Activated CD4-positive, alpha-beta T cell treated with anti-CD3 and anti-CD28 coated beads, Interleukin-2, amount 50 U/mL, for 4 hours (primary cell): ENCODE measurements at regions not wholly inside any gene's neighbourhood (a gene's known extent, or its start where the extent isn't known, plus 50 kb on each side); places are given as distances from the start of the nearest gene placed in this dataset.
"Not testable (repeated sequence)": the region's sequence is repeated elsewhere in the genome, so short reads cannot be mapped to it uniquely, and the experiment has no call there.

ENCODE experiments used
- DNase-seq, 2 experiments: peaks; one replicate each; pipeline ENCODE4 v3.0.0-alpha.2; 2020

DNA sequence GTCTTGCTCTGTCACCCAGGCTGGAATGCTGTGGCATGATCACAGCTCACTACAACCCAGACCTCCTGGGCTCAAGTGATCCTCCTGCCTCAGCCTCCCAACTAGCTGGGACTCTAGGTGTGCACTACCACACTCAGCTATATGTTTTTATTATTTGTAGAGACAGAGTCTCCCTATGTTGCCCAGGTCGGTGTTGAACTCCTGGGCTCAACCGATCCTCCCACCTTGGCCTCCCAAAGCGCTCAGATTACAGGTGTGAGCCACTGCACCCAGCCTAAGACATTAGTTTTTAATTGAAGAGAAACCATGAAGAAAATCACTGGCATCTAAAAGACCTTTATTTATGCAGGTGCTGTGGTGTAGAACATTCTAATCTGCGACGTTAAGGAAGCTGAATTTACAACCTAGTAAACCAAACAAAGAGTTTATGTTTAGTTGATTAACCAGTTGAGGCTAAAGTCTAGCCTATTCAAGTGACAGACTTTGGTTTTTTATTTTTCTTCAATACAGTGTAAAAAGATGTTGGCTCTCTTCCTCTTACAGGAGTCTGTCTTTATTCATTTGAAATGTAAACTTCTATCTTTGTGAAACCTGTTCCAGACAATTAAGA, 52.5 kb upstream of the NBL1 start:
- DNase-seq: no peak

DNA sequence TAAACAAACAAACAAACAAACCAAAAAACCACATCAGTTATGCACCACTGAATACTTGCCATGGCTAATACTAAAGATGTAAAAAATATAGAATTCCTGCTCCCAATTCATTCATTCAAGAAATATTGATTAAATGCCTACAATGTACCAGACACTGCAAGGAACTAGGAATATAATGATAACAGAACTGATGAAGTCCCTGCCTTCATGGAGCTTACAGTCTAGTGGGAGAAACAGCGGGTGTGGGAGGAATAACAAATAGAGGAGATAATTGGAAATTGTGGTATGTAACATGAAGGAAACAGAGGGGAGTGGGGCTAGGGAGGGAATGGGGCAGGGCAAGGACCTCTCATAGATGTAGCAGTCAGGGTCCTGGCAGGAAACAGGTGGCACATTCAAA, 58.6 kb upstream of the NBL1 start:
- no peak for DNase-seq

DNA sequence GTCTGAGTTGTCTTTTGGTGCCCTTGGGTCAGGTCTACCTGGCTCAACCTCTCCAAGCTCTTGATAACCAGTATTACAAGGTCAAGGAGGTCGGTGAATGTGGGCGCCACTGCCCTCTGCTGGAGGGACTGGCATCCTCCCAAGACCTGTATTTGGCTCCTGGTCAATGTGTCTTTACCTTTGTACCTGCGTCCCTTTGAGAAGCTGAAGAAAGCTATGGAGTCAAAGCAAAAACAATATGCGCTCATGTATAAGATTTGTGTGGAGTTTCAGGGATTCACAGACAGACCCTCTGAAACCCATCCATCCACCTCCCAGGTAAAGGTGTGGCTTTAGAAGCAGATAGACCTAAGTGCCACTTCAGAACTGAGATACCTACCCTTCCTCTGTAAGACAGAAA, 61.8 kb upstream of the NBL1 start:
- DNase-seq: peak; percentile 77 to 81

DNA sequence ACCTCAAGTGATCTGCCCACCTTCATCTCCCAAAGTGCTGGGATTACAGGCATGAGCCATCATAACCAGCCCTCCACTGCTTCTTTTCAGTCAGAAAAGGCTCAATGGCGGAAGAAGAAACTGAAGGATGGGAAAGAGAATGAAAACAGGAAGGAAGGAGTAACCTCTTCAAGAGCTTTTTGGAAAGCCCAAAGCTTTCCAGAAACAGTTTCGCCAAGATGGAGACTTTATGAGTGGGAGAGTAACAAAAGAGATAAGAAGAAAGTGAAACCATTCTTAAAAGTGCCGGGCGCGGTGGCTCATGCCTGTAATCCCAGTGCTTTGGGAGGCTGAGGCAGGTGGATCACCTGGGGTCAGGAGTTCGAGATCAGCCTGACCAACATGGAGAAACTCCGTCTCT, 62.7 kb upstream of the NBL1 start:
- DNase-seq: no peak

DNA sequence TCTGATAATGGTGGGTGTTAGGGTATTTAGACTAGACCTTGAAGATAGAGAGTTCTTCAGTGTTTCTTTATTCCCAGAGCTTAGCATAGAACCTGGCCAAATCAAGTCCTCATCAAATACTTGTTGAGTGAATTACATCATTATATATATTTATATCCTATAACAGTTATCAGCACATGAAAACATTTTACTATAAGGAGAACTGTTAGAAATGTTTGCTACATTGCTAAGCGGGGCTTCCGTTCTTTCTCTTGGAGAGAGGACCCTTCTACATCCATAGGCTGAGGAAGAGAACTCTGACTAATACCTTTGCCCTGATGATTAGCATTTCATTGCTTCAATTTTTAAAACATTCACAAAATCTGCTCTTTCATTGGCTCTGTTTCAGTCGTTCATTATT, 66.5 kb upstream of the NBL1 start:
- no peak for DNase-seq

DNA sequence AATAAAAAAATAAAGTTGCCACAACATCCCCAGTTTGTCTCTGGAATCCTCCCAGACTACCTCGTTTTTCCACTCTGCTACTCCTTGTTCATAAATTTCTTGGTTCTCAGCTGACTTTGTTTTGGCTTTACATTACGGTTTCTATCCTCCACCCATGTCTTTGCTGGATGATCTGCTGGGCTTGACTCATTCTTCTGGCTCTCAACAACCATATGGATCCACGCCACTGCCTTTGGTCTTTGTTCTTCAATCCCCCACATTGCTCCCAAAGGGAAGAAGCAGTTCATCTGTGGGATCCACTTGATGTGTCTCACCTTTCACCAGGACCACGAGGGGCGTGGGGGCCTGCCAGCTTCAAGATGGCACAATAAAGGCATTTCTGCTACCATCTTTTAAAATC, 67.1 kb upstream of the NBL1 start:
- DNase-seq: no peak

GRCh38 chr1:19569786-19570185, 74.3 kb upstream of the NBL1 start:
- DNase-seq: no peak

- DNase-seq: no peak
These were observed 77.1 kb upstream of the NBL1 start for GRCh38 chr1:19567041-19567440.

DNA sequence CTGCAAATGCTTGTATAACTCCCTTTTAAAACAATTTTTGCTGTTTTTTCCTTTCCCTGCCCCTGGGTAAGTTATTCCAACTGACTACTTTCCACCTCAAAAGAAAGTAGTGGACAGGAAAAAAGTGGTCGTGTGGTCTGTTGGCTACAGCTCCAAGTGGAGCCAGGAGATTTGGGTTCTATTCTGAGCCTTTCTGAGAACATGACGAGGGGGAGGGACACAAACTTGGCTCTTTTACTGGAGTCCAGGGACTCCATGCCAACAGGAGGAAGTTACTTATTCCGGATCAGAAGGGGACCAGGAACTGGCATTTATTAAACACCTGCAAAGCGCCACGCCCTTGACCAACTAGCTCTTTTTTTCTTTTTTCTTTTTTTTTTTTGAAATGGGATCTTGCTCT, 79.0 kb upstream of the CAPZB start:
- no peak for DNase-seq

DNA sequence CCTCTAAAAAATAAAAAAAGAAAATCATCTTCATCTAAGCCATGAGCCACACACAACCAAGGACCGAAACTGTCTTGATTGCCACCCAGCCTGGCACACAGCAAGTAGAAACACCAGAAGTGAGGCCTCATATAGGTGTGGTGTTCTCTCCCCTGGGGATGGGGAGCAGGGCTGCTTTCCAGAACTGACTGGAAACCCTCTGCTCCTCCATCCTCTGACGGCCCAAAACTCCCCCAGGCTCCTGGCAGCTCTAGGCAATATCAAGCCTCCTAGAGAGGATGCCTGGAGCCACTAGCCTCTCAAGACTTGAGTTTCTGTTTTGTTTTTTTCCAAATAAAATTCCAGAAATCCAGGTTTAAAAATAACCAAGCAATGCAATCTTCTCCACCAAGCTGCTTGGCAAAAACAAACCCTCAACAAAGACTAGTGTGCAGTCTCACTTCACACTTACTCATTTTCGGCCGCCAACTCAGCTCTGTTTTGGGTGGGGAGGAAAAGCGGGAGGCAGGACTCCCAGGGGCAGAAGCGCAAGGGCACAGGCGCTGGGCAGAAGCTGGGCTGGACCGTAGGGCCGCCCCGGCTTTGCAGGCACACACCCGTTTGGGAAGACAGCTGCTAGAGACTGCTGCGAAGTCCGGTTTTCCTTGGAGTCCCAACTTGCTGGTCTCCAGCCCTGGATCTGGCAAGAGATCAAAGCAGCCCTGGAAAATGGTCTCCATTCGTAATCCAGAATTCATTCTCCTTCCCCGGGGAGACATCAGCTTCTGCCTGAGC, 78.2 kb upstream of the CAPZB start:
- DNase-seq: no peak

DNA sequence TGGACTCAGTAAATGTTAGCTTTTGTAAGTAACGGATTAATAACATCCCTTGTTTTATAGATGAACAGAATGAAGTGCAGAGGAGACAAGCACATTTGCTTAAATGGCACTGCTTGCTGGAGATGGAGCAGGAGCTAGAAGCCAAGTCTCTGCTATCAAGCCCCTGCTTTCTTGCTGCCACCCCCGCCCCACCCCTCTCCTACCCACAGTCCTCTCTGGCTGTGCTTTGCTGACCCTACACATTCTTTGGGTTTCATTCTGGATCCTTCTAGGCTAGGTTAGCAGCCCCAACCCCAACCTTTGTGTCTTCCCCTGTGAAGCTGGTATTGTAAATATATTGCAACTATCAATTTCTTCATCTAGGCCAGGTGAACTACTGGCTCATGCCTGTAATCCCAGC, 77.5 kb upstream of the CAPZB start:
- DNase-seq: no peak

- DNase-seq: no peak
These were observed 75.1 kb upstream of the CAPZB start for GRCh38 chr1:19560480-19560879.

DNA sequence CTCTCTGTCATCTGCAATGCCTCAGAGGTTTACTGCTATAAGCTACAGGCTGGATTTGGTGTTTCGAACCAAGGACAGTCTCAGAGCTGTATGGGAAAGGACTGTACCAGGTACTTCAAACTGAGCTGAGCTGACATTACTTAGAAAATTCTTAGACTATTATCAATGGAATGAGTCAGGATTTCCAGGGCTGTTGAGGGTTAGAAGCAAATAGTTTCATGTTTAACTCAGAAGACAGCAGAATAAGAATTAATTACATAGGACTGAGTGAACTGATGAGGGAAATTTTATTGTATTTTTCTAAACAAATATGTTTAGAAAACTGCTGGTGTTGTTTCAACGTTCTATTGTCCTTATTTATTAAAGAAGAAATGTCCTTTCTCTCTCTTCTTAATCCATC, 74.3 kb upstream of the CAPZB start:
- DNase-seq: no peak

- DNase-seq: no peak
These were observed 72.3 kb upstream of the CAPZB start for GRCh38 chr1:19557609-19558051.

- DNase-seq: no peak
These were observed 68.8 kb upstream of the CAPZB start for GRCh38 chr1:19554090-19554489.

GRCh38 chr1:19552291-19553010, 67.1 kb upstream of the CAPZB start:
- no peak for DNase-seq

- DNase-seq: not testable (repeated sequence)
These were observed 66.5 kb upstream of the CAPZB start for GRCh38 chr1:19551837-19552236.

DNA sequence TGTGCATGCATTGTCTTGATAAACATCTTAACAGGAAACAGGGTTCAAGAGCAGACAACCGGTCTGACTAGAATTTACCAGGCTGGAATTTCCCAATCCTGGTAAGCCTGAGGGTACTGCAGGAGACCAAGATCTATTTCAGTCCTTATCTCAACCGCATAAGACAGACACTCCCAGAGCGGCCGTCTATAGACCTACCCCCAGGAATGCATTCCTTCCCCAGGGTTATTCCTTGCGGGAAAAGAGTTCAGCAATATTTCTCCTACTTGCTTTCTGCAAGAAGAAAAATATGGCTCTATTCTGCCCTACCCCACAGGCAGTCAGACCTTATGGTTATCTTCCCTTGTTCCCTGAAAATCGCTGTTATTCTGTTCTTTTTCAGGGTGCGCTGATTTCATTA, 65.1 kb upstream of the CAPZB start:
- DNase-seq: not testable (repeated sequence)

GRCh38 chr1:19547814-19548213, 62.5 kb upstream of the CAPZB start:
- no peak for DNase-seq

DNA sequence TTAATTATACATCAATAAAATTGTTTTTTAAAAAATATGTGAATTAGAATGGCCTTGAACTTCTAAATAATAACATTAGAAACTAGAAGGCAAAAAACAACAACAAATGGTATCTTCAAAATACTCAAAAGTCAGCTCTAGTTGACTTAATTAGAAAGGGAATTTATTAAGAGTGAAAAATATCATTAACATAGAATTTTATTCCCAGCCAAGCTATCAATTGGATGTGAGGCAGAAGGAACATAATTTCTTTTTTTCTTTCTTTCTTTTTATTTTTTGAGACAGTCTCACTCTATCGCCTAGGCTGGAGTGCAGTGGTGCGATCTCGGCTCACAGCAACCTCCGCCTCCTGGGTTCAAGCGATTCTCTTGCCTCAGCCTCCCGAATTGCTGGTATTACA, 51.2 kb upstream of the CAPZB start:
- no peak for DNase-seq

DNA sequence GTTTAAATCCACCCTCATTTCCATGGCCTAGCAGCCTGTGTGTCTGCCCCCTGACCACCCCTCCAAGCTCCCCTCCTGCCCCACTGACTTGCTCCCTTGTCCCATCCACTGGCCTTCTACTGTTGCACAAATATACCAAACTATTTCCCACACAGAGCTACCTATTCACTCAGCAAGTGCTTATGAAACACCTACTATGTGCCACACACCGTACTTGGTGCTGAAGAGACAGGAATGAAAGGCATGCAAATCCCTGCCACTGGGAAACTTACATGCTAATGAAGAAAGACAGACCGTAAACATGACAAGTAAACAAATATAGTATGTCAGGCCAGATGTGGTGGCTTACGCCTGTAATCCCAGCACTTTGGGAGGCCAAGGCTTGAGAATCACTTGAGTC, 49.9 kb upstream of the CAPZB start:
- DNase-seq: no peak
